DMS153 treated with DMSO at 0.1 percent for 48 hours (cell line): ENCODE measurements at regions not wholly inside any gene's neighbourhood (a gene's known extent, or its start where the extent isn't known, plus 50 kb on each side); places are given as distances from the start of the nearest gene placed in this dataset.
"Not testable (repeated sequence)": the region's sequence is repeated elsewhere in the genome, so short reads cannot be mapped to it uniquely, and the experiment has no call there.

Source experiments
- DNase-seq: peaks from one replicate; lab custom pipeline; 2025; ENCODE audit not compliant: unreplicated experiment; lab: John Stamatoyannopoulos, UW

DNA sequence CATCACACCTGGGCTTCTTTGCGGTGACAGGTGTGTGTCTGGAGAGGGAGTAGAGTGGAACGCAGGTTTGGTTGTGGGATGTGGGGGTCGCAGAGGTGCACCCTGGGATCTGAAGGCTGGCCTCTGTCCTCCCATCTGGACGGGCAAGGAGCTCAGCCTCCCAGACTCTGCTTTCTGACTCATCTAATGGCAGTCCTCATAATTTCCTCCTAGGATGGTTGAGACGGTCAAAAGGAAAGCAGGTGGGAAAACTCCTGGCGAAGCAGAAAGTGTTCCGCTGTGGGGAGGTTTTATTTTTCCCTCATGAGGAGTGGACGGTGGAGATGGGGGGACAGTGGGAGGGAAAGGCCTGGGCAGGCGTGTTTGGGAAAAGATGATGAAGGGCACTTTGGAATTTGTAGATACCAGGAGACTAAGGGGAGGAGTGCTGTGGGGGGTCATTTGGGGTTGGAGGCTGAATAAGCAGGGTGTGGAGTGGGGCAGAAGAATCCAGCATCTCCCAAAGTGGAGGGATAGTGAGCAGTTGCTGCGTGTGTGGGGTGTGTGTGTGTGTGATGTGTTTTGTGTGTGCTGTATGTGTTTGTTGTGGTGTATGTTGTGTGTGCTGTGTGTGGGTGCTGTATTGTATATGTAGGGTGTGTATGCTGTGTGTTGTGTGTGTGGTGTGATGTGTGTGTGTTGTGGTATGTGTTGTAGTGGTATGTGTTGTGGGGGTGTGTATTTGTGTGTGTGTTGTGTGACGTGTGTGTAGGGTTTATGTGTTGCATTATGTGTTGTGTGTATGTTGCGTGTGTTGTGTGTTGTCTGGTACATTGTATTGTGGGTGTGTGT is 97.2 kb upstream of the PODXL start:
- DNase-seq = no peak

DNA sequence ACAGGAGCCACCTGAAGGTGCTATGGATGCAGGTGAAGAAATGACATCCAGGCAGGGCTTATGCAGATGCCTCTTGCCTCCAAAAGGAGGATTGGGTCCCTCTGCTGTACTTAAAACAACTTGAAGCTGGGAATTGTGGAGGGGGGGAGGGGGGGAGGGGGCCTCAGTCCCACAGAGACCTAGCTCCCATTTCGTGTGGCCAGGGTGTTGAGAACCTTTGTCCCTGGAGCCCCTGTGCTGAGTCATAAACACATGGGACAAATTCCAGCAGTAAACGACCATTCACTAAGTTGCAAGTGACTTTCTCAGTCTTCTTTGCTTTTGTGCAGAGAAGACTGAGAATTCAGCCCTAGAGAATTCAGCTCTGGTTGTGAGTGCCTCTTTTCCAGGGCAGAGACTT is 96.5 kb upstream of the PODXL start:
- no peak for DNase-seq

DNA sequence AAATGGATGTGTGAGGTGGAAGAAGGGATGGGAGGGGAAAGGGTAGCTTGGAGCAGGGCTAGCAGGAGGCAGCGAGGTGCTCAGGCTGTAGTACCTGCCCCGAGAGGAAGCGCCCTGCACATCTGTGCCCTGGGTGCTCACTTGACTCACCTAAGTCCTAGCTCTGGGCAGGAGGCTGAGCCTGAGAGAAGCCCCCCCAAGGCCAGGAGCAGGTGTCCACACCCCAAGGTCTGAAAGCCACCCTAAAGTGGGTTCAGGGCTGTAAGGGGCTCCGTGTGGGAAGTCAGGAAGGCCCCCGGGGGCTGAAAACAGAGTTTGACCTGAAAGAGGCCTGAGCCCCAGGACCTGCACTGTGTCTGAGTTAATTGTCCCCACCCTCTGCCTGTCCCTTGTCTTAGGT is 95.8 kb upstream of the PODXL start:
- no peak for DNase-seq

DNA sequence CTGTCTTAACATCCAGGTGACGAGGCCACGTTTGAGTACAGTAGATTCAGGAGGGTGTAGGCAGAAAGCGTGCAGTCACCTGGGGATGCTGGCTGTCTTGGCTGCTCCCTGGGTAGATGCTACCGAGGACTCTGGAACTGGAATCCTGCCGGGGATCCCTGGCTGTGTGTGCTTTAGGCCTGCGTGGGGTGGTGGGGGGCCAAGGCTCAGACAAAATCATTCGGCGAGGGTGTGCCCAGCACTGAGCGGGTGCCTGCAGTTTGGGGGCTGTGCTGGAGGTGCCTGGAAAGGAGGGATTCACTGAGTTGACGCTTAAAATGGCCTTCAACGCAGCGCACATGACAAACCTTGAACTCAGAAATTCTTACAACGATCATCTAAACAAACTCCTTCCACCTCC is 93.5 kb upstream of the PODXL start:
- no peak for DNase-seq

DNA sequence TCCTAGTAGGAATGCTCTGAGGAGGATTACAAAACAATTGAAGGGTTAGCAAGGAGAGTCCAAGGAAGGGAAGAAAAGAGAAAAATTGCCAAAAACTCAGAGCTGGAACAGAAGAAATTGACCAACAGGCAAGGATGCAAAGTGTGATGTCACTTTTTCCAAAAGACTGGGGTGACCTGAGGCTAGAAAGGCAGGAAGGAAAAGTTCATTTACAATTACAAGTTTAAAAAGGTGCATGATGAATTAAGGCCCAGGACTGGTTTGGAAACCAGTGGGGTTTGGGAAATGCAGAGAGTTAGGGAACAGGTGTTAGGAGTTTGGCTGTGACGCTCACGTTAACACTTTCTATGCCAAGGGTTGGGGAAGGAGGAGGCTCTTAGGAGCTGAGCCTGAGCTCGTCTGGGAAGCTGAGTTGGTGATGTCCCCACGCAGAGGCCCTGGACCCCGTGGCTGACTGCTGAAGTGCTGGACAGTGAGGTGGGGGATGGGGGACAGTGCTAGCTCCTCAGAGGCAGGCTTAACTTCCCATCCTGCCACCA is 92.6 kb upstream of the PODXL start:
- DNase-seq = no peak

DNA sequence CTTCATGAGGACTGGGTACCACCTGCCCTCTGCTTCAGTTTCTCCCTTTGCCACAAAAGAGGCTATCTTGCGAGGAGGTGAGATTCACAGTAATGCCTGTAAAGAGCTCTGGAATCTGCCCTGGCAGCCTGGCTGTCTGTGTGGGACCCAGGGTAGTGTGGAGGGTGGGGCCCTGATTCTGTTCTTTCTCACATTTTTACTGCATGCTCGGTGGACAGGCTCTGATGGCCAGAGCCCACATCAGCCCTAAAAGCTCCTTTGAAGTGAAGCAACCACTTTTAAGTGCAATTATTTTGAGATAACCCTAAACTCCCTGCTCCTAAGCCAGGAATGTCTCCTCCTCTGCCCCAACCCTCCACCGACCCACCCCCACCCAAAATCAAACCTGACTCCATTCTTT is 92.1 kb upstream of the PODXL start:
- no peak for DNase-seq

DNA sequence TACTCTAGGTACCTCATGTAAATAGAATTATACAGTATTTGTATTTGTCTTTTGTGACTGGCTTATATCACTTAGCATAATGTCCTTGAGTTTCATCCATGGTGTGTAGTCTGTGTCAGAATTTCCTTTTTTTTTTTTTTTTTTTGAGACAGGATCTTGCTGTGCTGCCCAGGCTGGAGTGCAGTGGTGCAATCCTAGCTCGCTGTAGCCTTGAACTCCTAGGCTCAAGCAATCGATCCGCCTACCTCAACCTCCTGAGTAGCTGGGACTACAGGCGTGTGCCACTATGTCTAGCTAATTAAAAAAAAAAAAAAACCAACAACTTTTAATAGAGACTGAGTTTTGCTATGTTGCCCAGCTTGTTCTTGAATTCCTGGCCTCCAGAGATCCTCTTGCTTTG is 89.8 kb upstream of the PODXL start:
- no peak for DNase-seq

DNA sequence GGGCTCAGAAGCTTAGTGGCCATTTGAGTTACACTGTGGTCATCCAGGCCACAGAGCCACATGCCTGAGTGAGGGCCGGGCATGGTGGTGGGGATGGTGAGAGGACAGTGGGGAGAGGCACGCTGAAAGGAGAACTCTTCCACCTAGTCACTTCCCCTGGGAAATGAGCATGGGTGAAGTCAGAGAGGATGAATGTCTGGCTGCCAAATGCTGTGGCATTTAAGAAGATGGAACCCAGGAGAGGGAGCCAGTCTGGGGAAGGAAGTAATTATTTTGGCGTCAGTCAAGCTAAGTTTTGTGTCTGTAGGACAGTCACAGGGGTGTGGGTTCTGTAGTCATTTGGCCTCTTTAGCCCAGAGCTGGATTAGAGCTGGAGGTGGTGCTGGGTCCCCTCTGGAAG is 86.0 kb upstream of the PODXL start:
- no peak for DNase-seq

DNA sequence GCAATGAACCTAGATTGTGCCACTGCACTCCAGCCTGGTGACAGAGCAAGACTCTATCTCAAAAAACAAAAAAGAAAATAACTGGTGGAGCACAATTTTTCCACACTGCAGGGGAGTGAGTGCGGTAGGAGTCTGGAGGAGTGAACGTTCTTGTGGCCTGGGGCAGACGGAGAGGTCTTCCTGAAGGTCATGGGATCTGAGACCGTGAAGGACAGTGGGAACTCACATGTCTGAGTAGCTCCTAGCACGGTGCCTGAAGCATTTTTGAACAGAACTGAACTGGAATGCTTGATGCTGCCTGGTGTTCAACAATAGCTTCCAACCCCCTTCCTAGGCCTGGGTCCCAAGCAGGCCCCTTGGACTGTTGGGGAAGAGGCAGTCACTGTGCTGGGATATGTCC is 84.3 kb upstream of the PODXL start:
- DNase-seq = no peak

DNA sequence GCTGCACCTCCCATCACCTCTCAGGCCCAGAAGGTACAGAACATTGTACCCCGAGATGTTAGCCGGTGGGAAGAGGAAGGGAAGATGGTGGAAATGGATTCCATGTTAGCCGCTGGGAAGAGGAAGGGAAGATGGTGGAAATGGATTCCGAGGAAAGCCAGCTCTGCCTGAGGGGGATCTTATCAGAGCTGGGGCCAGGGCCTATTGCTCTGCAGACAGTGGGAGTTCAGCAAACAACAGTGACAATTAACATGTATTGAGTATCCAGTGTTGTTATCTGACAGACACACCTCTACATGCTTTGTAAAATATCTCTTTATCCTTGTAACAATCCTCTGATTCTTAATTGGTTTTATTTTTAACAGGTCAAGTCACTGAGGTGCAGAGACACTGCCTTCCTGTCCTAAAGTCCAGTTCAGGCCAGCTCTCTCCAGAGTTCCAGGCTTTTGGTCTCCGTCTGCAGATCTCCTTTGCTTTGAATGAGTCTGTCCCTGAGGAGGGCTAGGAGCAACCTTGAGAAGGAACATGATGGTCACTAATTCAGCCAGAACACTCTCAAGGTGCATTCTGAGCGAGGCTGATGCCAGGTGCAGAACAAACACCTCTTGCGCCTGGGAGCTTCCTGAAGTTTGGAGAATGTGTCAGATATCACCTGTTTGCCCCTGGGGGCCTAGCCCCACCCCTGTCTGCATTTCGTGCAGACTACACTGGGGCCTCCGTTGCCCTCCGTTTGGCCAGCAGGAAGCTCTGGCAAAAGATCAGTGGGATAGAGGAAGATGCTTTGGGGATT is 82.4 kb upstream of the PODXL start:
- no peak for DNase-seq

DNA sequence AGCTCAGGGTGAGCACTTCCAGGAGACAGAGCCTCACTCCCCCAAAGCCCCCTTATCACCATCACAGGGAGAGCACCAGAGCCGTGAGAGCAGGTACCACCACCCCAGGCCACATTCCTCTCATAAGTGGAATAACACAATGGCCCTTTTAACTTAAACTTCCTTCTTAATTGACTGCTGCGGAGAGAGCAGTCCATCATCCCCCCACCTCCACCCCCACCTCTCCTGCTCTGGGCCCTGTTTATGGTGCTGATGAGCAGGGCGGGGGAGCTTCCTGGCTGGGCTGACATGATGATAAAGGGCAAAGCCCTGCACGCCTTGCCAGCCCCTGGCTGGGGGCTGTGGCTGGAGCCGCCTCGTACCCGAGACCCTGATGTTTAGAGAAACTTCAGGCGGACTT is 81.4 kb upstream of the PODXL start:
- DNase-seq = no peak

DNA sequence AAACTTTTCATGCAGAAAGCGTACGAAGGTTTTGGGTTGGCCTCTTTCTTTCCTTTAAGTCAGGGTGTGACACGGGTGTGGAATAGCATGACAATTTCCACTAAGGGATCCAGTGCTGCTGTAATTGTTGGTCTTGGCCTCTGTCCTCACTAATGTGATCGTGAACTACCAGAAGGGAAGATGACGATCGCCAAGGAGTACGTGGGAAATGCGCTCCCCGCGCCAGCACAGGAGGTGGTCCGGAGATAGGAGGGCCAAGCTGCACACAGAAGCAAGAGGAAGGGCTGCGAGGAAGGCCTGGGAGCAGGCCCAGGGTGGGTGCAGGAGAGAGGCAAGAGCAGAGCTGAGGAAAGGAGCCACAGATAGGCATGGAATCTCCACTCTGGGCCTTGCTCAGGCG is 79.7 kb upstream of the PODXL start:
- DNase-seq = no peak

DNA sequence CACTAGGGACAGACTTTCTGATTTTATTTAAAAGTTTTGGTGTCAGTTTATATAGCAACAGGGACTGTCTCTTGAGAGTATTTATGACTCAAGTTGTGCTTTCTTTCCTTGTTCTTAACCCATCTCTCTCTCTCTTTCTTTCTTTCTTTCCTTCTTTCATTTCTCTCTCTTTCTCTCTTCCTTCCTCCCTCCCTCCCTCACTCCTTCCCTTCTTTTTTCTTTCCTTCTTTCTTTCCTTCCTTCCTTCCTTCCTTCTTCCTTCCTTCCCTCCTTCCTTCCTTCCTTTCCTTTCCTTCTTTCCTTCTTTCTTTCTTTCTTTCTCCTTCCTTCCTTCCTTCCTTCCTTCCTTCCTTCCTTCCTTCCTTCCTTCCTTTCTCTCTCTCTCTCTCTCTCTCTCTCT is 77.8 kb upstream of the PODXL start:
- not testable (repeated sequence) for DNase-seq

DNA sequence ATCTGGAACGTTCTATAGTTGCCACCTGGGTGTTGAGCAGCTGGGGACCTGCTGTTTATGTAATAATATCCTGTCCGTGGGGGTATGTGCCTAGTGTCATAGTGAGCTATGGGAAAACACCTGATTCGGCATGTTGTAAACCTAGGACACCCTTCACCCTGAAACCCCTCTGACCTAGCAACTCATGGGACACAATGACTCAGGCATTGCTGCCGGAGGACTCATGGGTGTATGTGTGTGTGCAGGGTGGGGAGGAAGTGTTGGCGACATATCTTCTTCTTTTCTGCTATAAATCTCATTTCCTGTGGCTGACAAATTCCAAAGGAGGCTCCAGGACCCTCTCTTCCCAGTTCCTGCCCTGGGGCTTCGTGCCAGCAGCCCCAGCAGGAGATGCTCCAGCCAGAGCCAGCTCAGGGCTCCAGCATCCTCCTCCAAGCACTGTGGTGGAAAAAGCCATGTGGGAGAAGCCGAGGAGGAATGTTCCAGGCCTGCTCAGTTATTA is 77.0 kb upstream of the PODXL start:
- DNase-seq = no peak

DNA sequence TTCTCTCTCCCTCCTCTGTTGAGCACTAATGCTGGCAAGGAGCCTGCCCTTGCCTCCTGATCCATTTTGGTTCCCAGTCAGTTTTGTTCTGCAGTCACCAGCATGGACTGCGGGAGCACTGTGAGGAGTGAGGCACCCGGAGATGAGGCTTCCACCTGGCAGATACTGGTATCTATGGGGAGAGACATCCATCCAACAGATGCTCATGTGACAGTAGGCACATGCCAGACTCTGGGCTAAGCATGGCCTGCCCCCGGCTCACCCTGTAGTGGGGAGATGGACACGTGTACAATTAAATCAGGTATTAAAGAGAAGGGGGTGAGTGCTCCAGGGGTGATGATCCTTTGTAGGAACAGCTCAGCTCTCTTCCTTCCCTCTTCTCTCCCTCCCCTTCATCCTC is 74.0 kb upstream of the PODXL start:
- DNase-seq = no peak

DNA sequence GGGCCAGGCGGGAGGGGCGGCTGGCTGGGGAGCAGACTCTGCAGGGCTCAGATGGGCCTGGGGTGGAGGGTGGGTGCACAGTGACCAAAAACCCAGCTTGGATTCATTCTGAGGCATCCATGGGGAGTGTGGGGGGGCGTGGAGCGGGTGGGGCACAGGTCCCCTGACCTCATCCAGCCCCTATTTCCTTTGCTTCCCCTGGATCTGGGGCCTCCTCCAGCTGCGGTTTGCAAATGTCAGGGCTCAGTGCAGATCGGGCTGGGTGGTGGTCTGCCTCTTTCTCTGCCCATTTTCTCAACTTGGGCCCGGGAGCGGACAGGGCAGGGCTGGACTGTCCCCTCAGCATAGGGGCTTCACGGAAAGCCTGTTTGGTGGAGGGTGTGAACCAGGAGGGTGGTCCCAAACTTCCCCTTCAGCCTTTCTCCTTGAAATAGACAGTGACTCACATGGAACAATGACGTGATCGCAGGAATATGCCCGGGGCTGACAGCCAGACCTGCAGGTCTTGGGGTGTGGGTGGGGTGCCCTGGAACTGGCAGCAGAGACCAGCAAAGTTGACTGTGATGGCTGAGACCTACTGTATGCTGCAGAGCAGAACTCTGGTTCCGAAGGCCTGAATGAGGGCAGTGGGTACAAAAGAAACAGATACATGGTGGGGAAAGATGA is 72.9 kb upstream of the PODXL start:
- no peak for DNase-seq

DNA sequence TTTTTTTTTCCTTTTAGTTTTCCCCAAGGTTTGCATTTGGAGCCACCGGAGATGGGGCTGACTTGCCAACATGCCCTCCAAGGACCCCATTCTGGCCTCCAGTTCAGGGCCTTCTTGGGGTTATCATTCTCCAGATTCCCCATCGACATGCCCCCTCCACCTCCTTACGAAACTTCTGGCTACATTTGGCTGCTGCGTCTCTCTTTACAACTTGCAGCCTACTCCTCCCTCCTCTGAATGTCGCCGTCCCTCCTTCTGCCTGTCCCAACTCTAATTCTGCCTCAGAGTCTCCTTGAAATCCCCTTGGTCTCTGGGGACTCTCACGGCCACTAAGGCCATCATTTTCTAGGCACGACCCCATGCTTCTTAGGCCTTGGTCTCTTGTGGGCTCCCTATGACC is 72.2 kb upstream of the PODXL start:
- DNase-seq = no peak

DNA sequence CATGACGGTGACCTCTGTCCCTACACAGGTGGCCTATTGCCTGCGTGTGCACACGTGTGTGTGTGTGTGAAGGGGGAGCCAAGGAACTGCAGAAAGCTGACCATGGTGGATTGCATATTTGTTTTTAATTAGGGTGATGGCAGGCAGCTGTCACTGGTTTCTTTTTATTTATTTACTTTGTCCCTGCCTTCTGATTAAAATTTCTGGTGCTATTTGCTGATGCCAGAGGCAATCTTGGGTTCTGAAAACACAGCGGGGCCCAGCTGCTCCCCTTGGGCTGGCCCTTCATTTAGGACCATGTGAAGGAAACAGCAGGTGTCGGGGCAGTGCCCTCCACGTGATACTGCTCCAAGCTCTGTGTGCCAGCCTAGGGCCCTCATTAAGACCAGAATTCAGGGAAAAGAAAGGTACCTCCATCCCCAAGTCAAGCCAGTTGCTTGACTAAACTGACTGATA is 71.3 kb upstream of the PODXL start:
- DNase-seq = no peak

DNA sequence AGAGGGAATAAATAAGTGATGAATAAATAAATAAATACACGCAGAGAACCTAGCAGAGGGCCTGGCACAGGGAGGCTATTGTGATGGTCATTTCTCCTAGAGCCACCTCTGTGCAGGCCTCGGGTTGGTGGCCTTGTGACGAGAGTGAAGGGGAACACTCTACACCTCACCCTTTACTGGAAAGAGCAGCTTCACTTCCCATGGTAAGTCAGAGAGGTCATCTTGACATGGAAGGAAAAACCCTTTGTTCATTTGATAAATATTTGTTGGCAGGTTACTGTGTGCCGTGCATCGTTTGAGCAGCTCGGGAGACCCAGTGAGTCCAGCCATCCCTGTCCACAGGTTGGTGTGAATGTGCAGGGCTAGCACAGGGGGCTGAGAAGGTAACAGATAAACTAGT is 70.2 kb upstream of the PODXL start:
- no peak for DNase-seq

DNA sequence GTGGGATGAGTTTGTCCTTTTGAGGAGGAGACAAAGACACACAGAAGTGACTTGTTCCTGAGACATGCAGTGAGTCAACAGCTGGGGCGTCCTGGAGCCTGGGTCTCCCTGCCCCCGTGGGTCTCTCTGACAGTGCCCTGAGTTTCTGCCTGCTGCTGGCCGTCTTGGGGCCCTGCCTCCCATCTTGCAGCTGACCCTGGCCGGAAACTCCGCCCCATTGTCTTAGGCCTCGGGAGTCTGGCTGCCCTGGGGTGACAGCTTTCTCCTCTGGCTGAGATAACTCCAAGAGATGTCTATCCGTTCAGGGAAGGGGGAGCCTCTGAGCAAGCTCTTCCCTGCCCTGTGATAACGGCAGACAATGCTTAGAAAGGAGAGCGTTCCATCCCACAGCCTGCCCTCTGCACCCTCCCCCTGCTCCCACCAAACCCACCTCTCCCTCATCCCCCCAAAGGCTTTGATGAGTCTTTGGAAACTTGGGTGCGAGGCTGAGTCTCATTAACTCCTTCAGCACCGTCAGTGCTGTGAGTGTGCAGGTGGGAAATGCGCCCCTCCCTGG is 69.5 kb upstream of the PODXL start:
- no peak for DNase-seq

DNA sequence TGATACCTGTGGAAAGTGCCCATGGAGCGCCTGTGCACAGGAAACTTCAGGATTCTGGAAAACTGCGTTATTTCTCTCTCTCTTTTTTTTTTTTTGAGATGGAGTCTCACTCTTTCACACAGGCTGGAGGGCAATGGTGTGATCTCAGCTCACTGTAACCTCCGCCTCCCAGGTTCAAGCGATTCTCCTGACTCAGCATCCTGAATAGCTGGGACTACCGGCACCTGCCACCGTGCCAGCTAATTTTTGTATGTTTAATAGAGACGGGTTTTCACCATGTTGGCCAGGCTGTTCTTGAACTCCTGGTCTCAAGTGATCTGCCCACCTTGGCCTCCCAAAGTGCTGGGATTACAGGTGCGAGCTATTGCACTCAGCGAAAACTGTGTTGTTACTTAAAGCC is 68.9 kb upstream of the PODXL start:
- not testable (repeated sequence) for DNase-seq
